OCI-LY3 (cell line): ENCODE measurements at regions not wholly inside any gene's neighbourhood (a gene's known extent, or its start where the extent isn't known, plus 50 kb on each side); places are given as distances from the start of the nearest gene placed in this dataset.

Source experiments
- CTCF ChIP-seq: fragments of 200-600, 300-600 bp; sonication (generic); IDR thresholded peaks from 2 replicates; pipeline ENCODE4 v1.5.1; 2014; ENCODE audit warnings: antibody characterized with exemption, low read length, low read depth
- EZH2phosphoT487 ChIP-seq: fragments of 200-600 bp; shearing (Covaris generic); IDR thresholded peaks from 2 replicates; pipeline ENCODE4 v1.6.1; 2018; ENCODE audit warnings: antibody characterized with exemption, mixed run types, low read depth

GRCh38 chr18:40751186-40751585, 1203.8 kb upstream of the PIK3C3 start:
- TF ChIP-seq CTCF: no peak
- no peak for TF ChIP-seq EZH2phosphoT487
